ENCODE measurements at regions not wholly inside any gene's neighbourhood (a gene's known extent, or its start where the extent isn't known, plus 50 kb on each side); places are given as distances from the start of the nearest gene placed in this dataset.
"Not testable (repeated sequence)": the region's sequence is repeated elsewhere in the genome, so short reads cannot be mapped to it uniquely, and the experiment has no call there.

DNA sequence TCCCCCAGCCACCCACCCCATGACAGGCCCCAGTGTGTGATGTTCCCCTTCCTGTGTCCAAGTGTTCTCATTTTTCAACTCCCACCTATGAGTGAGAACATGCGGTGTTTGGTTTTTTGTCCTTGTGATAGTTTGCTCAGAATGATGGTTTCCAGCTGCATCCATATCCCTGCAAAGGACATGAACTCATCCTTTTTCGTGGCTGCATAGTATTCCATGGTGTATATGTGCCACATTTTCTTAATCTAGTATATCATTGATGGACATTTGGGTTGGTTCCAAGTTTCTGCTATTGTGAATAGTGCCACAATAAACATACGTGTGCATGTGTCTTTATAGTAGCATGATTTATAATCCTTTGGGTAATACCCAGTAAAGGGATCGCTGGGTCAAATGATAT, 273.0 kb downstream of the TEX29 start:
- CTCF ChIA-PET; POLR2A ChIA-PET; H3K4me1 Mint-ChIP-seq; DNase-seq; H3K36me3 Mint-ChIP-seq; ATAC-seq (replicated peaks in 1 of 4); H3K4me3 ChIP-seq (ENCODE audit: control insufficient read depth in 1 of 2, extremely low read depth in 1 of 2, low read length in 1 of 2); H3K9me3 ChIP-seq; H3K4me1 ChIP-seq (ENCODE audit: control insufficient read depth in 1 of 2, extremely low read depth in 1 of 2, insufficient read depth in 2 of 2, low read length in 2 of 2); H3K4me3 Mint-ChIP-seq; H3K27ac Mint-ChIP-seq; H3K36me3 ChIP-seq (ENCODE audit: control insufficient read depth in 2 of 2, extremely low read depth in 1 of 2, insufficient read depth in 1 of 2, low read length in 1 of 2); H3K27me3 ChIP-seq (replicated peaks in 1 of 2; ENCODE audit: control insufficient read depth in 2 of 2, extremely low read depth in 1 of 2, insufficient read depth in 2 of 2, low read length in 1 of 2); H3K27ac ChIP-seq (ENCODE audit: low read length): not testable (repeated sequence)
- H3K27me3 Mint-ChIP-seq, result peaks cover 6 to 12% of the 10 kb centered on the region in 2 donors
- no CpG with 5 or more reads among the region's 4 CpGs for WGBS (ENCODE audit: insufficient coverage)
- H3K9me3 Mint-ChIP-seq, result peaks cover 0 to 11% (median 4%) of the 10 kb centered on the region in 3 donors

DNA sequence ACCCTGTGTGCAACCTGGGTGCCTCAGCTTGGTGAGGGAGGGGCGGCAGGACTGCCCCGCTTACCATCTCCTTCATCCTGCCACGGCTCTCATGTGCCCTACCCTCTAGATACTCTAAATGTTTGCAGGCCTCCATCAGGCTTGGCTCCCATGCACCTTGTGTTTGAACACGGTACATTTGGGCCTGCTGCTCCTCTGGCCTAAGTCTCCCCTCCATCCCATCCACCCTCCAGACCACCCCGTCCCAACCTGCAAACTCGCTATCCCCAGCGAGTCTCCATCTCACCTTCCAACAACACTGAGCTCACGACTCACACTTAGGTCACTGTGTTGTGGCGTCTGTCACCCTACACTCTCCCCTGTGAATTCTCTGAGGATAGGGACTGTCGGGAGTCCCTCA, 274.2 kb downstream of the TEX29 start:
- ChIA-PET CTCF (no interaction called here), POLR2A (no interaction called here)
- Mint-ChIP-seq H3K27me3 (peaks cover 8 to 10% of the 10 kb centered on the region in 2 donors), H3K4me1 (no peaks in the 10 kb centered on the region), H3K4me3 (no peak overlapping the region), H3K9me3 (peaks cover 0 to 11% (median 4%) of the 10 kb centered on the region in 3 donors), H3K27ac (no peak overlapping the region), H3K36me3 (no peaks in the 10 kb centered on the region)
- no peak for ATAC-seq (replicated peaks in 1 of 4)
- H3K4me1 ChIP-seq (ENCODE audit: control insufficient read depth in 1 of 2, extremely low read depth in 1 of 2, insufficient read depth in 2 of 2, low read length in 2 of 2), result no peaks in the 10 kb centered on the region
- peaks cover 0 to 3% of the 10 kb centered on the region in 2 experiments for H3K27me3 ChIP-seq (replicated peaks in 1 of 2; ENCODE audit: control insufficient read depth in 2 of 2, extremely low read depth in 1 of 2, insufficient read depth in 2 of 2, low read length in 1 of 2)
- WGBS (ENCODE audit: insufficient coverage), result 95% methylated on average over 10 of the region's 10 CpGs
- no peak overlapping the region for H3K4me3 ChIP-seq (ENCODE audit: control insufficient read depth in 1 of 2, extremely low read depth in 1 of 2, low read length in 1 of 2)
- H3K9me3 ChIP-seq, result no peaks in the 10 kb centered on the region
- H3K27ac ChIP-seq (ENCODE audit: low read length), result no peak overlapping the region
- no peak for DNase-seq
- no peaks in the 10 kb centered on the region for H3K36me3 ChIP-seq (ENCODE audit: control insufficient read depth in 2 of 2, extremely low read depth in 1 of 2, insufficient read depth in 1 of 2, low read length in 1 of 2)

DNA sequence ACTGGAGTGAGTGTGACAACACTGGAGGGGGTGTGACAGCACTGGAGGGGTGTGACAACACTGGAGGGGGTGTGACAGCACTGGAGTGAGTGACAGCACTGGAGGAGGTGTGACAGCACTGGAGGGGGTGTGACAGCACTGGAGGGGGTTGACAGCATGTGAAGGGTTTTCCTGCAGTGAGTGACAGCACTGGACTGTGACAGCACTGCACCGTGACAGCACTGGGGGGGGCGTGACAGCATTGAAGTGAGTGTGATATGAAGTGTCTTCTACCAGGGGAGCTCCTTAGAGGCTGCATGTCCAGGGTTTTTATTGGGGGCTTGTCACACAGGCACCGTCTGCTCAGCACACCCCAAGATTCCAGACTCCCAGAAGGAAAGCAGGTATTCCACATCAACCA, 274.8 kb downstream of the TEX29 start:
- WGBS (ENCODE audit: insufficient coverage), result 75% methylated on average over 2 of the region's 3 CpGs
- Histone ChIP-seq H3K36me3 (ENCODE audit: control insufficient read depth in 2 of 2, extremely low read depth in 1 of 2, insufficient read depth in 1 of 2, low read length in 1 of 2) (no peaks in the 10 kb centered on the region), H3K27me3 (replicated peaks in 1 of 2; ENCODE audit: control insufficient read depth in 2 of 2, extremely low read depth in 1 of 2, insufficient read depth in 2 of 2, low read length in 1 of 2) (peaks cover 0 to 5% of the 10 kb centered on the region in 2 experiments), H3K4me1 (ENCODE audit: control insufficient read depth in 1 of 2, extremely low read depth in 1 of 2, insufficient read depth in 2 of 2, low read length in 2 of 2) (no peaks in the 10 kb centered on the region), H3K27ac (ENCODE audit: low read length) (no peak overlapping the region), H3K4me3 (ENCODE audit: control insufficient read depth in 1 of 2, extremely low read depth in 1 of 2, low read length in 1 of 2) (no peak overlapping the region), H3K9me3 (no peaks in the 10 kb centered on the region)
- no peaks in the 10 kb centered on the region for H3K4me1 Mint-ChIP-seq
- no peak overlapping the region for H3K27ac Mint-ChIP-seq
- H3K36me3 Mint-ChIP-seq, result no peaks in the 10 kb centered on the region
- ChIA-PET CTCF (no interaction called here), POLR2A (no interaction called here)
- H3K4me3 Mint-ChIP-seq, result no peak overlapping the region
- DNase-seq (no peak), ATAC-seq (replicated peaks in 1 of 4) (no peak)
- H3K9me3 Mint-ChIP-seq, result peaks cover 0 to 5% (median 4%) of the 10 kb centered on the region in 3 donors
- H3K27me3 Mint-ChIP-seq, result peaks cover 11 to 16% of the 10 kb centered on the region in 2 donors

DNA sequence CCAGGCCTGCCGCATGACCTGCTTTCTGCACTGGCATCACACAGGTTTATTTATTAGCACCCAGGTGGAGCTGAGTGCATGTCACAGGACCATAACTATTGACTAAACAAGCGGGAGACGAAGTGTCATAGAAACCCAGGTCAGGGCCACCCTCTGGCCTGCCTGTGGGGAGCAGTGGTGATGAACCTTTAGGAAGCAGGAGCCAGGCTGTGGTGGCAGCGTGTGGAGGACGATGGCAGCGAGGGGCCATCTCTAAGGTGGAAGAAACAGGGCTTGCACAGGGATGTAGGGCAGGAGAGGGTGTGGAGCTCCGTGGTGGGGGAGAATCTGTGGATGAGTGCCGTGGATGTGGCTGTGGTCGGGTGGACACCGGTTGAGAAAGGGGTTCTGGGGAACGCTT, 275.3 kb downstream of the TEX29 start:
- H3K36me3 Mint-ChIP-seq, result no peaks in the 10 kb centered on the region
- H3K4me1 Mint-ChIP-seq, result no peaks in the 10 kb centered on the region
- peaks cover 13 to 16% of the 10 kb centered on the region in 2 donors for H3K27me3 Mint-ChIP-seq
- H3K4me1 ChIP-seq (ENCODE audit: control insufficient read depth in 1 of 2, extremely low read depth in 1 of 2, insufficient read depth in 2 of 2, low read length in 2 of 2), result no peaks in the 10 kb centered on the region
- ChIA-PET CTCF (no interaction called here), POLR2A (no interaction called here)
- WGBS (ENCODE audit: insufficient coverage), result 83% methylated on average over 11 of the region's 11 CpGs
- peaks cover 0 to 5% of the 10 kb centered on the region in 2 experiments for H3K27me3 ChIP-seq (replicated peaks in 1 of 2; ENCODE audit: control insufficient read depth in 2 of 2, extremely low read depth in 1 of 2, insufficient read depth in 2 of 2, low read length in 1 of 2)
- H3K9me3 ChIP-seq, result no peaks in the 10 kb centered on the region
- no peak overlapping the region for H3K4me3 ChIP-seq (ENCODE audit: control insufficient read depth in 1 of 2, extremely low read depth in 1 of 2, low read length in 1 of 2)
- DNase-seq (no peak), ATAC-seq (replicated peaks in 1 of 4) (no peak)
- H3K9me3 Mint-ChIP-seq, result peaks cover 0 to 4% (median 4%) of the 10 kb centered on the region in 3 donors
- H3K4me3 Mint-ChIP-seq, result no peak overlapping the region
- H3K36me3 ChIP-seq (ENCODE audit: control insufficient read depth in 2 of 2, extremely low read depth in 1 of 2, insufficient read depth in 1 of 2, low read length in 1 of 2), result no peaks in the 10 kb centered on the region
- H3K27ac Mint-ChIP-seq, result no peak overlapping the region
- H3K27ac ChIP-seq (ENCODE audit: low read length), result no peak overlapping the region

DNA sequence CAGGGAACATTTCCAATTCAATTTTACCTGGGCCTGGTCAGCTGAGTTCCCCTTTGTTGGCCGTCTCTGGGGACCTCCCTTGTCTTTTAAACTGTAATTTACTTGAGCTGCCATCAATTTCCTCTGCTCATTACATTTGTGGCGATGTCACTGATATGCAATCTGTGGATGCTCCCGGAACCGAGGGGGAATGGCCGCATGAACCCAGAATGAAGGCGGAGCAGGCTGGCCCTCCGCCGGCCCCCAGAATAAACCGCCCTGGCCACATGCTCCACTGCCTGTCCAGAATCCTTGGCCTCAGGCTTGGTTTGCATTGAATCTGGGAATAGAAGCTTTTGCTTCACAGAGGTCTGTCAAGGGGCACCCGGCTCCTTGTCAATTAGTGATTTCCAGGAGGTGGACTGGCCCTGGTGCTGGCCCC, 276.8 kb downstream of the TEX29 start:
- CTCF ChIA-PET, result interaction anchor here in 1 of 2 donors (0.7 kb wide), 1 partner anchor 729 kb away, joined by 3 read pairs; no protein-coding TSS in a partner anchor

DNA sequence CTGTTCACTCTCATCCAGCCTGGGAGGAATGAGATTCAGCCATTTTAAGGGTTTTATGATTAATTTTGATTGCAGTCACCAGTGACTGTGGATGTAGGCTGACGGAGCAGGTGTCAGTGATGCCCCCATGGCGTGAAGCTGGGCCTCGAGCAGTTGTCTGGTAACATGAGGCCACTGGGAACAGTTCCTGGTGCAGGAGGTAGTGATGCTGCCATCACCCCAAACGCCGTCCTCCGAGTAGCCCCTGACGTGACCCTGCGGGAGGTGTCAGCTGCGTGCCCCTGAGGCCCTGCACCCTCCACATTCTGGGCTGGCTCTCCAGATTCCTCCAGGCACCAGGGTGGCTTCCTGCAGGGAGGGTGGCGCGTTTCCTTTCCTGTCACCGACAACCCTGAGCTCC, 277.2 kb downstream of the TEX29 start:
- no peak overlapping the region for H3K4me3 ChIP-seq (ENCODE audit: control insufficient read depth in 1 of 2, extremely low read depth in 1 of 2, low read length in 1 of 2)

More for the DNA sequence above, 276.8 kb downstream of the TEX29 start:
- ATAC-seq (replicated peaks in 1 of 4) (no peak), DNase-seq (no peak)
- POLR2A ChIA-PET, result no interaction called here
- Mint-ChIP-seq H3K9me3 (peaks cover 0 to 4% (median 0%) of the 10 kb centered on the region in 3 donors), H3K36me3 (no peaks in the 10 kb centered on the region), H3K27me3 (peaks cover 13 to 16% of the 10 kb centered on the region in 2 donors), H3K4me1 (no peaks in the 10 kb centered on the region), H3K4me3 (no peak overlapping the region), H3K27ac (no peak overlapping the region)
- no peaks in the 10 kb centered on the region for H3K4me1 ChIP-seq (ENCODE audit: control insufficient read depth in 1 of 2, extremely low read depth in 1 of 2, insufficient read depth in 2 of 2, low read length in 2 of 2)
- no peaks in the 10 kb centered on the region for H3K36me3 ChIP-seq (ENCODE audit: control insufficient read depth in 2 of 2, extremely low read depth in 1 of 2, insufficient read depth in 1 of 2, low read length in 1 of 2)
- H3K4me3 ChIP-seq (ENCODE audit: control insufficient read depth in 1 of 2, extremely low read depth in 1 of 2, low read length in 1 of 2), result no peak overlapping the region
- WGBS (ENCODE audit: insufficient coverage), result 86% methylated on average over 10 of the region's 10 CpGs
- H3K27me3 ChIP-seq (replicated peaks in 1 of 2; ENCODE audit: control insufficient read depth in 2 of 2, extremely low read depth in 1 of 2, insufficient read depth in 2 of 2, low read length in 1 of 2), result peaks cover 0 to 5% of the 10 kb centered on the region in 2 experiments
- H3K9me3 ChIP-seq, result no peaks in the 10 kb centered on the region
- H3K27ac ChIP-seq (ENCODE audit: low read length), result no peak overlapping the region

DNA sequence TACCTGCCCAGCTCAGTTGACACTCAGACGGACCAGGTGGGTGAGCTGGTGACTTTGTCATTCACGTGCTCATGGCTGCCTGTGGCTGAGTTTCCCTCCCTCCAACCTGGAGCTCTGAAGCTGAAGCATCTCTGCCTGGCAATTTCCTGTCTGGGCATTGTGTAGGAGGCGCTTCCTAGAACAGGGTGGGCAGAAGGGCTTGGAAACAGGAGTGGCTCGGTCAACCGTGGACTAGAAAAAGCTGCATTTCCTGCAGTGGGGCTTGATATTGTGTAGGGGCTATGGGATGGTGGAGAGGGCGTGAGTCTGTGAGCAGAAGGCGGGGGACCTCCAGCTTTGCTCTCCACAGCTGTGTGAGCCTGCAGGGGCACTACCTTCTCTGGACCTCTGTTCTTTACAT, 278.3 kb downstream of the TEX29 start:
- POLR2A ChIA-PET, result no interaction called here
- peaks cover 13 to 16% of the 10 kb centered on the region in 2 donors for H3K27me3 Mint-ChIP-seq
- no peaks in the 10 kb centered on the region for H3K4me1 ChIP-seq (ENCODE audit: control insufficient read depth in 1 of 2, extremely low read depth in 1 of 2, insufficient read depth in 2 of 2, low read length in 2 of 2)
- no peaks in the 10 kb centered on the region for H3K36me3 Mint-ChIP-seq
- DNase-seq, result no peak
- no peak overlapping the region for H3K4me3 ChIP-seq (ENCODE audit: control insufficient read depth in 1 of 2, extremely low read depth in 1 of 2, low read length in 1 of 2)
- H3K36me3 ChIP-seq (ENCODE audit: control insufficient read depth in 2 of 2, extremely low read depth in 1 of 2, insufficient read depth in 1 of 2, low read length in 1 of 2), result no peaks in the 10 kb centered on the region
- no peak for ATAC-seq (replicated peaks in 1 of 4)
- H3K4me3 Mint-ChIP-seq, result no peak overlapping the region
- CTCF ChIA-PET, result no interaction called here
- H3K4me1 Mint-ChIP-seq, result no peaks in the 10 kb centered on the region
- H3K9me3 Mint-ChIP-seq, result peaks cover 0 to 4% (median 0%) of the 10 kb centered on the region in 3 donors
- no peak overlapping the region for H3K27ac Mint-ChIP-seq
- peaks cover 0 to 7% of the 10 kb centered on the region in 2 experiments for H3K27me3 ChIP-seq (replicated peaks in 1 of 2; ENCODE audit: control insufficient read depth in 2 of 2, extremely low read depth in 1 of 2, insufficient read depth in 2 of 2, low read length in 1 of 2)
- H3K9me3 ChIP-seq, result no peaks in the 10 kb centered on the region
- H3K27ac ChIP-seq (ENCODE audit: low read length), result no peak overlapping the region
- 58% methylated on average over 6 of the region's 7 CpGs for WGBS (ENCODE audit: insufficient coverage)

More for the DNA sequence above, 277.2 kb downstream of the TEX29 start:
- H3K9me3 Mint-ChIP-seq, result peaks cover 0 to 4% (median 0%) of the 10 kb centered on the region in 3 donors
- H3K4me3 Mint-ChIP-seq, result no peak overlapping the region
- 81% methylated on average over 10 of the region's 12 CpGs for WGBS (ENCODE audit: insufficient coverage)
- no peak overlapping the region for H3K27ac ChIP-seq (ENCODE audit: low read length)
- peaks cover 0 to 7% of the 10 kb centered on the region in 2 experiments for H3K27me3 ChIP-seq (replicated peaks in 1 of 2; ENCODE audit: control insufficient read depth in 2 of 2, extremely low read depth in 1 of 2, insufficient read depth in 2 of 2, low read length in 1 of 2)
- no peak for DNase-seq
- H3K27ac Mint-ChIP-seq, result no peak overlapping the region
- ATAC-seq (replicated peaks in 1 of 4), result no peak
- H3K4me1 Mint-ChIP-seq, result no peaks in the 10 kb centered on the region
- CTCF ChIA-PET, result no interaction called here
- no peaks in the 10 kb centered on the region for H3K36me3 ChIP-seq (ENCODE audit: control insufficient read depth in 2 of 2, extremely low read depth in 1 of 2, insufficient read depth in 1 of 2, low read length in 1 of 2)
- no peaks in the 10 kb centered on the region for H3K9me3 ChIP-seq
- H3K27me3 Mint-ChIP-seq, result peaks cover 13 to 16% of the 10 kb centered on the region in 2 donors
- POLR2A ChIA-PET, result no interaction called here
- no peaks in the 10 kb centered on the region for H3K4me1 ChIP-seq (ENCODE audit: control insufficient read depth in 1 of 2, extremely low read depth in 1 of 2, insufficient read depth in 2 of 2, low read length in 2 of 2)
- H3K36me3 Mint-ChIP-seq, result no peaks in the 10 kb centered on the region
